Caco-2 (cell line): ENCODE measurements at regions not wholly inside any gene's neighbourhood (a gene's known extent, or its start where the extent isn't known, plus 50 kb on each side); places are given as distances from the start of the nearest gene placed in this dataset.

Source experiments
- BruUV-seq: library from RNA; stranded (reverse); fragments of 400-500 nt; replicated peaks from 2 replicates; lab custom pipeline; 2021; lab: Mats Ljungman, UMichigan
- CTCF ChIA-PET: fragments of 300-600 bp; sonication (Branson Sonifier 250); formaldehyde crosslinking; loops from one replicate; lab custom pipeline; 2022; ENCODE audit warnings: antibody characterized with exemption; lab: Charles Lee
- POLR2A ChIA-PET: fragments of 300-600 bp; sonication (Branson Sonifier 250); formaldehyde crosslinking; loops from one replicate; lab custom pipeline; 2022; ENCODE audit warnings: antibody characterized with exemption; lab: Charles Lee
- DNase-seq, 2 experiments: peaks; one replicate each; pipeline versions ENCODE4 v3.0.0 to v3.0.0-alpha.2; 2020 to 2022
- H3K27me3 ChIP-seq: replicated peaks from 2 replicates; pipeline ENCODE4 v1.6.0; 2011; ENCODE audit warnings: low read length; ENCODE audit not compliant: control insufficient read depth, insufficient read depth
- H3K36me3 ChIP-seq: 2 replicates; pipeline ENCODE4 v1.5.1; 2011; ENCODE audit warnings: low read length; ENCODE audit not compliant: control insufficient read depth, insufficient read depth
- H3K4me1 ChIP-seq: fragments of 250-450 bp; sonication (Bioruptor Pico); 2 replicates; pipeline ENCODE4 v1.5.1; 2020; ENCODE audit warnings: mild to moderate bottlenecking
- H3K4me3 ChIP-seq: 2 replicates; pipeline ENCODE4 v1.5.1; 2011; ENCODE audit warnings: low read depth, mild to moderate bottlenecking, control low read depth, low read length
- H3K9me3 ChIP-seq: fragments of 250-450 bp; sonication (Bioruptor Pico); 2 replicates; pipeline ENCODE4 v1.5.1; 2020; ENCODE audit warnings: mild to moderate bottlenecking, moderate library complexity
- H3K27ac Mint-ChIP-seq: one replicate; pipeline ENCODE4 v1.8.0; 2022; ENCODE audit warnings: mixed read lengths; ENCODE audit not compliant: unreplicated experiment
- H3K27me3 Mint-ChIP-seq: one replicate; pipeline ENCODE4 v1.8.0; 2022; ENCODE audit warnings: mixed read lengths; ENCODE audit not compliant: insufficient read depth, unreplicated experiment
- H3K36me3 Mint-ChIP-seq: one replicate; pipeline ENCODE4 v1.8.0; 2022; ENCODE audit warnings: mild to moderate bottlenecking, mixed read lengths; ENCODE audit not compliant: insufficient read depth, unreplicated experiment
- H3K4me1 Mint-ChIP-seq: one replicate; pipeline ENCODE4 v1.8.0; 2022; ENCODE audit warnings: low read depth, mixed read lengths; ENCODE audit not compliant: unreplicated experiment
- H3K4me3 Mint-ChIP-seq: one replicate; pipeline ENCODE4 v1.8.0; 2022; ENCODE audit warnings: mild to moderate bottlenecking, moderate library complexity, mixed read lengths; ENCODE audit not compliant: unreplicated experiment
- H3K9me3 Mint-ChIP-seq: one replicate; pipeline ENCODE4 v1.8.0; 2022; ENCODE audit warnings: mixed read lengths; ENCODE audit not compliant: unreplicated experiment
- intact Hi-C: fragments of 100-400 bp; cut with micrococcal nuclease; formaldehyde crosslinking; loops from one replicate; pipeline ENCODE4 v1.10.0; 2022; ENCODE audit not compliant: unreplicated experiment
- TF ChIP-seq, protein P1 (sequence below), 2 experiments: fragments of 200-600 bp in 1 of 2; IDR thresholded peaks; 1 replicate in 1 of 2; 2 replicates in 1 of 2; pipeline versions ENCODE4 v1.5.1 to v1.8.0; 2011 to 2022; ENCODE audit warnings: antibody characterized with exemption in 1 of 2, control low read depth in 1 of 2, inconsistent platforms in 1 of 2, low read depth in 1 of 2, low read length in 1 of 2, mild to moderate bottlenecking in 1 of 2, moderate library complexity in 1 of 2; ENCODE audit not compliant: insufficient read depth in 1 of 2, severe bottlenecking in 1 of 2, unreplicated experiment in 1 of 2

DNA sequence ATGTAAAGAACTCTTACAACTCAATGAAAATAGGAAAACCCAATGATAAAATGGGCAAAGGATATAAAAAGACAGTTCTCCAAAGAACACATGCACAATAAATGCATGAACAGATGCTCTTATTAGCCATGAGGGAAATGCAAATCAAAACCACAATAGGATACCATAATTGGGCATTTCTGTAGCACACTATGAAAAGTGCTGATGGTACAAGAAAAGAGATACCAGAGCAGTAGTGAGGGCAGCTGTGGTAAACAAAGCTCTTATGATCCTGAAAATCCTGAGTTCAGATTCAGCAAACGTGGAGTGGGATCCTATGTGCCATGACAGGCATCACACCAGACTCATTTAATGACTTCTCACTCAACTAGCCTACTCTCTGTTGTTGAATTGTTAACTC is 96.7 kb upstream of the SLC25A13 start:
- Mint-ChIP-seq H3K9me3 (no peaks in the 10 kb centered on the region), H3K4me1 (peaks cover 15% of the 10 kb centered on the region), H3K27ac (no peak overlapping the region), H3K36me3 (no peaks in the 10 kb centered on the region), H3K27me3 (no peaks in the 10 kb centered on the region), H3K4me3 (no peak overlapping the region)
- ChIA-PET POLR2A (no interaction called here), CTCF (no interaction called here)
- no peaks in the 10 kb centered on the region for H3K36me3 ChIP-seq
- BruUV-seq: no TSS peak
- H3K4me1 ChIP-seq: peaks cover 18% of the 10 kb centered on the region
- DNase-seq: no peak
- no peaks in the 10 kb centered on the region for H3K9me3 ChIP-seq
- intact Hi-C loops: loop anchor here (5.0 kb wide), 1 partner anchor 96 kb away; the partner anchor contains the start of gene SLC25A13
- no peaks in the 10 kb centered on the region for H3K27me3 ChIP-seq
- no peak overlapping the region for H3K4me3 ChIP-seq
- TF ChIP-seq, protein P1, sequence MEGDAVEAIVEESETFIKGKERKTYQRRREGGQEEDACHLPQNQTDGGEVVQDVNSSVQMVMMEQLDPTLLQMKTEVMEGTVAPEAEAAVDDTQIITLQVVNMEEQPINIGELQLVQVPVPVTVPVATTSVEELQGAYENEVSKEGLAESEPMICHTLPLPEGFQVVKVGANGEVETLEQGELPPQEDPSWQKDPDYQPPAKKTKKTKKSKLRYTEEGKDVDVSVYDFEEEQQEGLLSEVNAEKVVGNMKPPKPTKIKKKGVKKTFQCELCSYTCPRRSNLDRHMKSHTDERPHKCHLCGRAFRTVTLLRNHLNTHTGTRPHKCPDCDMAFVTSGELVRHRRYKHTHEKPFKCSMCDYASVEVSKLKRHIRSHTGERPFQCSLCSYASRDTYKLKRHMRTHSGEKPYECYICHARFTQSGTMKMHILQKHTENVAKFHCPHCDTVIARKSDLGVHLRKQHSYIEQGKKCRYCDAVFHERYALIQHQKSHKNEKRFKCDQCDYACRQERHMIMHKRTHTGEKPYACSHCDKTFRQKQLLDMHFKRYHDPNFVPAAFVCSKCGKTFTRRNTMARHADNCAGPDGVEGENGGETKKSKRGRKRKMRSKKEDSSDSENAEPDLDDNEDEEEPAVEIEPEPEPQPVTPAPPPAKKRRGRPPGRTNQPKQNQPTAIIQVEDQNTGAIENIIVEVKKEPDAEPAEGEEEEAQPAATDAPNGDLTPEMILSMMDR (IDR thresholded peaks at IDR 0.05; ENCODE audit: insufficient read depth in 1 of 2, low read depth in 1 of 2, low read length in 1 of 2, severe bottlenecking in 1 of 2, unreplicated experiment in 1 of 2): no peak

DNA sequence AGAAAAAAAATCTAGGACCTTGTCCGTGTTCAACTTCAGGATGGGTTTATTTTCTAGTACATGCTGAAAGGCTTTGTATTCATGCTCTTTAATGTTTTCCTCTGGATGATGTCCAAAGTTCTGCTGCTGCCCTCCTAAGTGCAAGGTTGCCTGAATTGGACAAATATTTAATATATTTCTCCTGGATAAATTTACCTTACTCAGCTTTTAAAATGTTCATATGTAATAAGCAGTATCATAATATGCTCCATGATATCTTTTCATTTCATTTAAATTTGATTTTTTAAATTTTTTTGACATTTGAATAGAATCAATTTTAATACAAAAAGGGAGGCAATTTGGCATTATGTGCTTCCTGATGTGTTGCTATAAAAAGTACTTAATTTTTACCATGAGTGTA is 95.9 kb upstream of the SLC25A13 start:
- no peaks in the 10 kb centered on the region for H3K36me3 ChIP-seq
- intact Hi-C loops: loop anchor here (5.0 kb wide), 1 partner anchor 95 kb away; the partner anchor contains the start of gene SLC25A13
- ChIA-PET CTCF (no interaction called here), POLR2A (no interaction called here)
- H3K4me1 ChIP-seq: peaks cover 18% of the 10 kb centered on the region
- H3K27me3 Mint-ChIP-seq: no peaks in the 10 kb centered on the region
- no peaks in the 10 kb centered on the region for H3K9me3 ChIP-seq
- no peaks in the 10 kb centered on the region for H3K36me3 Mint-ChIP-seq
- H3K4me3 ChIP-seq: no peak overlapping the region
- H3K27me3 ChIP-seq: no peaks in the 10 kb centered on the region
- no peaks in the 10 kb centered on the region for H3K9me3 Mint-ChIP-seq
- H3K27ac Mint-ChIP-seq: no peak overlapping the region
- TF ChIP-seq, protein P1 (IDR thresholded peaks at IDR 0.05; ENCODE audit: insufficient read depth in 1 of 2, low read depth in 1 of 2, low read length in 1 of 2, severe bottlenecking in 1 of 2, unreplicated experiment in 1 of 2): no peak
- peaks cover 15% of the 10 kb centered on the region for H3K4me1 Mint-ChIP-seq
- no peak for DNase-seq
- no TSS peak for BruUV-seq
- no peak overlapping the region for H3K4me3 Mint-ChIP-seq

DNA sequence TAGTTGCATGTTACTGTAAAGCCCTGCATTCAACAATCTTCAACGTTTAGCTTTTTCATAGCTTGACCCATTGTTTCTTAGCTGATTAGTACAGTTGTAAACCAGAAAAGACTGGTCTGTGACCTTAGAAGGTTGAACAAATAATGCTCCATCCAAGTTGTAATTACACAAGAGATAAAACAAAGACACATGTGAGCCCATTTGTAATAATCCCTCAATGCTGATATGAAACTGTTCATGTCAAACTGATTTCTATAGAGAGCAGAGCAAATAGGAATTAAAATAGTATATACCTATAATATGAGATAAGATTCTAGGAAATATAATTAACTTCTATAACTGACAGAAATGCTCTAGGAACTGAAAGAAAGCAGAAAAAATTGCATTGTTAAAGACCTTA is 94.7 kb upstream of the SLC25A13 start:
- Histone ChIP-seq H3K9me3 (no peaks in the 10 kb centered on the region), H3K27me3 (no peaks in the 10 kb centered on the region), H3K36me3 (no peaks in the 10 kb centered on the region), H3K4me1 (peaks cover 18% of the 10 kb centered on the region), H3K4me3 (no peak overlapping the region)
- Mint-ChIP-seq H3K9me3 (no peaks in the 10 kb centered on the region), H3K27me3 (no peaks in the 10 kb centered on the region), H3K4me3 (no peak overlapping the region), H3K4me1 (peaks cover 15% of the 10 kb centered on the region), H3K36me3 (no peaks in the 10 kb centered on the region), H3K27ac (no peak overlapping the region)
- DNase-seq: no peak
- no TSS peak for BruUV-seq
- POLR2A ChIA-PET: no interaction called here
- TF ChIP-seq, protein P1 (IDR thresholded peaks at IDR 0.05; ENCODE audit: insufficient read depth in 1 of 2, low read depth in 1 of 2, low read length in 1 of 2, severe bottlenecking in 1 of 2, unreplicated experiment in 1 of 2): no peak
- intact Hi-C loops: loop anchor here (5.0 kb wide), 1 partner anchor 94 kb away; the partner anchor contains the start of gene SLC25A13
- CTCF ChIA-PET: no interaction called here
